SK-N-SH (cell line): ENCODE measurements at regions not wholly inside any gene's neighbourhood (a gene's known extent, or its start where the extent isn't known, plus 50 kb on each side); places are given as distances from the start of the nearest gene placed in this dataset.

Experiments
- RAD21 ChIP-seq: IDR thresholded peaks from 2 replicates; pipeline ENCODE4 v1.6.1; 2012; ENCODE audit warnings: mild to moderate bottlenecking, low read length
- TCF12 ChIP-seq: IDR thresholded peaks from 2 replicates; pipeline ENCODE4 v1.4.0; 2012
- TF ChIP-seq, protein P1 (sequence below): fragments of 200-600 bp; sonication (generic); IDR thresholded peaks from 2 replicates; pipeline ENCODE4 v1.6.1; 2017; ENCODE audit warnings: antibody characterized with exemption, mild to moderate bottlenecking, moderate library complexity

DNA sequence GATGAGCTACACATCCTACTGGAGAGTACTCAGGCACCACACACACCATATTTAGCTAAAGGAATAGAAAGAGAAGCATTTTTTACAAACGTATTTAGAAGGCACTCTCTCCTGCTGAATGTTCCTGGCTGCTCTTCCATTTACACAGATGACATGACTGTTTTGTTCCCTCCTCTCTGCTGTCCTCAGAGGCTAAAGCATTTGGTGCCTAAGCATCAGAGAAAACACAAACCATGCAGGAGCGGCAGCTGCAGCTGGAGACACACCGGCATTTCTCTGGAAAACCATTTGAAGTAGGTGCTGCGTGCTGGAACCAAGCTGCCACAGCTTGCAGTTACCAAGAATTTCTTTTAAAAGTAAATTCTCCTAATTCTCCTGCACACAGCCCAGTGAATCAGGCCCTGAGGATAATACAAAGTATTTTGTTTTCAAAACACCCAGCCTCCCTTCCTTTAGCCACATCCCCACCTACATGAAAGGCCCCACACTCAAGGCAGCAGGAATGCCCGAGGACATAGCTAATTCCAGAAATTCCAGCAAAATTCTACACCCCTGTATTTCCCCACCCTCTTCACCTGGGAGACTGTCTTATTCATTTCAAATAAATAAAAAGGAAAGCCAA is 488.9 kb upstream of the SOX11 start:
- TF ChIP-seq, protein P1, sequence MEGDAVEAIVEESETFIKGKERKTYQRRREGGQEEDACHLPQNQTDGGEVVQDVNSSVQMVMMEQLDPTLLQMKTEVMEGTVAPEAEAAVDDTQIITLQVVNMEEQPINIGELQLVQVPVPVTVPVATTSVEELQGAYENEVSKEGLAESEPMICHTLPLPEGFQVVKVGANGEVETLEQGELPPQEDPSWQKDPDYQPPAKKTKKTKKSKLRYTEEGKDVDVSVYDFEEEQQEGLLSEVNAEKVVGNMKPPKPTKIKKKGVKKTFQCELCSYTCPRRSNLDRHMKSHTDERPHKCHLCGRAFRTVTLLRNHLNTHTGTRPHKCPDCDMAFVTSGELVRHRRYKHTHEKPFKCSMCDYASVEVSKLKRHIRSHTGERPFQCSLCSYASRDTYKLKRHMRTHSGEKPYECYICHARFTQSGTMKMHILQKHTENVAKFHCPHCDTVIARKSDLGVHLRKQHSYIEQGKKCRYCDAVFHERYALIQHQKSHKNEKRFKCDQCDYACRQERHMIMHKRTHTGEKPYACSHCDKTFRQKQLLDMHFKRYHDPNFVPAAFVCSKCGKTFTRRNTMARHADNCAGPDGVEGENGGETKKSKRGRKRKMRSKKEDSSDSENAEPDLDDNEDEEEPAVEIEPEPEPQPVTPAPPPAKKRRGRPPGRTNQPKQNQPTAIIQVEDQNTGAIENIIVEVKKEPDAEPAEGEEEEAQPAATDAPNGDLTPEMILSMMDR = no peak
- TF ChIP-seq RAD21 (no peak), TCF12 (no peak)
